HG03457 (cell line): ENCODE measurements at regions not wholly inside any gene's neighbourhood (a gene's known extent, or its start where the extent isn't known, plus 50 kb on each side); places are given as distances from the start of the nearest gene placed in this dataset.
"Not testable (repeated sequence)": the region's sequence is repeated elsewhere in the genome, so short reads cannot be mapped to it uniquely, and the experiment has no call there.

Source experiments
- ATAC-seq: cut with Tn5 transposase; IDR thresholded peaks from one replicate; pipeline ENCODE4 v1.9.1; 2021; ENCODE audit warnings: moderate number of reproducible peaks; ENCODE audit not compliant: unreplicated experiment

GRCh38 chr10:121262774-121263430 is 335.3 kb downstream of the FGFR2 start:
- no peak for ATAC-seq

GRCh38 chr10:121263431-121263783 is 334.8 kb downstream of the FGFR2 start:
- ATAC-seq, result no peak

GRCh38 chr10:121265360-121266123 is 332.7 kb downstream of the FGFR2 start:
- ATAC-seq, result no peak

- no peak for ATAC-seq
Observed at GRCh38 chr10:121266370-121266769, 331.9 kb downstream of the FGFR2 start.

- ATAC-seq, result no peak
Observed at GRCh38 chr10:121267236-121268003, 330.8 kb downstream of the FGFR2 start.

GRCh38 chr10:121268363-121268762 is 329.9 kb downstream of the FGFR2 start:
- ATAC-seq, result no peak

- ATAC-seq, result no peak
Observed at GRCh38 chr10:121268863-121269432, 329.3 kb downstream of the FGFR2 start.

GRCh38 chr10:121270906-121271305 is 327.3 kb downstream of the FGFR2 start:
- ATAC-seq, result no peak

GRCh38 chr10:121276046-121276445 is 322.2 kb downstream of the FGFR2 start:
- ATAC-seq, result no peak

GRCh38 chr10:121276822-121277221 is 321.4 kb downstream of the FGFR2 start:
- ATAC-seq, result no peak

- not testable (repeated sequence) for ATAC-seq
Observed at GRCh38 chr10:121278386-121278785, 319.9 kb downstream of the FGFR2 start.

- ATAC-seq, result no peak
Observed at GRCh38 chr10:121281576-121281975, 316.7 kb downstream of the FGFR2 start.

GRCh38 chr10:121282264-121282663 is 316.0 kb downstream of the FGFR2 start:
- no peak for ATAC-seq

GRCh38 chr10:121282797-121283515 is 315.3 kb downstream of the FGFR2 start:
- no peak for ATAC-seq

- no peak for ATAC-seq
Observed at GRCh38 chr10:121284936-121285335, 313.3 kb downstream of the FGFR2 start.

GRCh38 chr10:121285406-121286196 is 312.6 kb downstream of the FGFR2 start:
- ATAC-seq, result no peak

- no peak for ATAC-seq
Observed at GRCh38 chr10:121288011-121288410, 310.2 kb downstream of the FGFR2 start.

- no peak for ATAC-seq
Observed at GRCh38 chr10:121288864-121289661, 309.2 kb downstream of the FGFR2 start.

- no peak for ATAC-seq
Observed at GRCh38 chr10:121289800-121290199, 308.4 kb downstream of the FGFR2 start.
